Stimulated activated CD8-positive, alpha-beta memory T cell treated with anti-CD3 and anti-CD28 coated beads, Interleukin-12 subunit alpha, Interleukin-12 subunit beta, amount 100 ng/mL, for 24 hours (primary cell): ENCODE measurements at regions not wholly inside any gene's neighbourhood (a gene's known extent, or its start where the extent isn't known, plus 50 kb on each side); places are given as distances from the start of the nearest gene placed in this dataset.

Experiments
- DNase-seq: peaks from one replicate; pipeline ENCODE4 v3.0.0-alpha.2; 2020; ENCODE audit errors: extremely low read depth

GRCh38 chr21:38741092-38741949, 64.4 kb upstream of the ETS2 start:
- no peak for DNase-seq

- DNase-seq = no peak
Observed at GRCh38 chr21:38741950-38742256, 63.8 kb upstream of the ETS2 start.

GRCh38 chr21:38742580-38743260, 63.0 kb upstream of the ETS2 start:
- no peak for DNase-seq

- DNase-seq = no peak
Observed at GRCh38 chr21:38743772-38744529, 61.8 kb upstream of the ETS2 start.

- DNase-seq = no peak
Observed at GRCh38 chr21:38744861-38745260, 60.9 kb upstream of the ETS2 start.

- no peak for DNase-seq
Observed at GRCh38 chr21:38747810-38748209, 57.9 kb upstream of the ETS2 start.

- DNase-seq = no peak
Observed at GRCh38 chr21:38751379-38752050, 54.2 kb upstream of the ETS2 start.

GRCh38 chr21:38752051-38752505, 53.7 kb upstream of the ETS2 start:
- DNase-seq = no peak

- DNase-seq = no peak
Observed at GRCh38 chr21:38753114-38753513, 52.6 kb upstream of the ETS2 start.

GRCh38 chr21:38753557-38753971, 52.2 kb upstream of the ETS2 start:
- no peak for DNase-seq
